MG63 (cell line): ENCODE measurements at regions not wholly inside any gene's neighbourhood (a gene's known extent, or its start where the extent isn't known, plus 50 kb on each side); places are given as distances from the start of the nearest gene placed in this dataset.

Experiments
- DNase-seq: peaks from one replicate; pipeline ENCODE4 v3.0.0-alpha.2; 2020
- H3K27me3 ChIP-seq: fragments of 250-450 bp; sonication (Bioruptor Pico); 2 replicates; pipeline ENCODE4 v1.5.1; 2020; ENCODE audit warnings: mild to moderate bottlenecking, moderate library complexity
- H3K36me3 ChIP-seq: fragments of 250-450 bp; sonication (Bioruptor Pico); 2 replicates; pipeline ENCODE4 v1.5.1; 2020; ENCODE audit warnings: mild to moderate bottlenecking, moderate library complexity
- H3K4me3 ChIP-seq: fragments of 250-450 bp; sonication (Bioruptor Pico); 2 replicates; pipeline ENCODE4 v1.5.1; 2020; ENCODE audit warnings: mild to moderate bottlenecking, moderate library complexity
- H3K9me3 ChIP-seq: fragments of 250-450 bp; sonication (Bioruptor Pico); 2 replicates; pipeline ENCODE4 v1.5.1; 2020; ENCODE audit warnings: mild to moderate bottlenecking, moderate library complexity

GRCh38 chr2:217629347-217629746 is 373.4 kb downstream of the TNS1 start:
- no peaks in the 10 kb centered on the region for H3K9me3 ChIP-seq
- no peak overlapping the region for H3K4me3 ChIP-seq
- DNase-seq, result no peak
- H3K36me3 ChIP-seq, result no peaks in the 10 kb centered on the region
- no peaks in the 10 kb centered on the region for H3K27me3 ChIP-seq

GRCh38 chr2:217628061-217628460 is 374.7 kb downstream of the TNS1 start:
- Histone ChIP-seq H3K9me3 (no peaks in the 10 kb centered on the region), H3K36me3 (no peaks in the 10 kb centered on the region), H3K27me3 (no peaks in the 10 kb centered on the region), H3K4me3 (no peak overlapping the region)
- DNase-seq, result no peak

GRCh38 chr2:217626926-217627325 is 375.9 kb downstream of the TNS1 start:
- no peak for DNase-seq
- Histone ChIP-seq H3K4me3 (no peak overlapping the region), H3K27me3 (no peaks in the 10 kb centered on the region), H3K36me3 (no peaks in the 10 kb centered on the region), H3K9me3 (no peaks in the 10 kb centered on the region)

GRCh38 chr2:217625557-217626169 is 377.1 kb downstream of the TNS1 start:
- H3K4me3 ChIP-seq, result no peak overlapping the region
- H3K9me3 ChIP-seq, result no peaks in the 10 kb centered on the region
- DNase-seq, result no peak
- H3K27me3 ChIP-seq, result no peaks in the 10 kb centered on the region
- H3K36me3 ChIP-seq, result no peaks in the 10 kb centered on the region

GRCh38 chr2:217623281-217623912 is 379.4 kb downstream of the TNS1 start:
- H3K36me3 ChIP-seq, result no peaks in the 10 kb centered on the region
- H3K9me3 ChIP-seq, result no peaks in the 10 kb centered on the region
- DNase-seq, result no peak
- H3K27me3 ChIP-seq, result no peaks in the 10 kb centered on the region; the same call in 1 of the 2 replicates
- H3K4me3 ChIP-seq, result no peak overlapping the region

GRCh38 chr2:217622205-217623060 is 380.4 kb downstream of the TNS1 start:
- H3K4me3 ChIP-seq, result no peak overlapping the region
- peak; percentile 65 for DNase-seq

GRCh38 chr2:217621391-217621801 is 381.4 kb downstream of the TNS1 start:
- no peak for DNase-seq
- no peaks in the 10 kb centered on the region; the same call in 1 of the 2 replicates for H3K27me3 ChIP-seq

More at GRCh38 chr2:217622205-217623060, 380.4 kb downstream of the TNS1 start:
- H3K27me3 ChIP-seq, result no peaks in the 10 kb centered on the region; the same call in 1 of the 2 replicates
- H3K36me3 ChIP-seq, result no peaks in the 10 kb centered on the region
- H3K9me3 ChIP-seq, result no peaks in the 10 kb centered on the region

GRCh38 chr2:217618744-217619143 is 384.1 kb downstream of the TNS1 start:
- Histone ChIP-seq H3K9me3 (no peaks in the 10 kb centered on the region), H3K27me3 (no peaks in the 10 kb centered on the region; the same call in 1 of the 2 replicates), H3K4me3 (no peak overlapping the region), H3K36me3 (no peaks in the 10 kb centered on the region)
- no peak for DNase-seq

More at GRCh38 chr2:217621391-217621801, 381.4 kb downstream of the TNS1 start:
- H3K36me3 ChIP-seq, result no peaks in the 10 kb centered on the region
- no peak overlapping the region for H3K4me3 ChIP-seq
- no peaks in the 10 kb centered on the region for H3K9me3 ChIP-seq

- no peaks in the 10 kb centered on the region for H3K9me3 ChIP-seq
- no peak for DNase-seq
- H3K36me3 ChIP-seq, result no peaks in the 10 kb centered on the region
- H3K4me3 ChIP-seq, result no peak overlapping the region
- no peaks in the 10 kb centered on the region; the same call in 1 of the 2 replicates for H3K27me3 ChIP-seq
Observed at GRCh38 chr2:217617616-217618022, 385.2 kb downstream of the TNS1 start.

GRCh38 chr2:217616936-217617335 is 385.9 kb downstream of the TNS1 start:
- no peaks in the 10 kb centered on the region; the same call in 1 of the 2 replicates for H3K27me3 ChIP-seq
- DNase-seq, result no peak
- H3K36me3 ChIP-seq, result no peaks in the 10 kb centered on the region
- no peaks in the 10 kb centered on the region for H3K9me3 ChIP-seq
- no peak overlapping the region for H3K4me3 ChIP-seq

GRCh38 chr2:217615171-217615570 is 387.6 kb downstream of the TNS1 start:
- Histone ChIP-seq H3K36me3 (no peaks in the 10 kb centered on the region), H3K4me3 (no peak overlapping the region), H3K27me3 (no peaks in the 10 kb centered on the region), H3K9me3 (no peaks in the 10 kb centered on the region)
- no peak for DNase-seq

- H3K27me3 ChIP-seq, result no peaks in the 10 kb centered on the region
- H3K36me3 ChIP-seq, result no peaks in the 10 kb centered on the region
- H3K9me3 ChIP-seq, result no peaks in the 10 kb centered on the region
- DNase-seq, result no peak
- no peak overlapping the region for H3K4me3 ChIP-seq
Observed at GRCh38 chr2:217614498-217614897, 388.3 kb downstream of the TNS1 start.

- no peak for DNase-seq
Observed at GRCh38 chr2:217614096-217614495, 388.7 kb downstream of the TNS1 start.

GRCh38 chr2:217612920-217613319 is 389.9 kb downstream of the TNS1 start:
- H3K9me3 ChIP-seq, result no peaks in the 10 kb centered on the region
- H3K36me3 ChIP-seq, result no peaks in the 10 kb centered on the region
- no peak for DNase-seq
- H3K27me3 ChIP-seq, result no peaks in the 10 kb centered on the region
- no peak overlapping the region for H3K4me3 ChIP-seq

More at GRCh38 chr2:217614096-217614495, 388.7 kb downstream of the TNS1 start:
- no peaks in the 10 kb centered on the region for H3K9me3 ChIP-seq
- H3K4me3 ChIP-seq, result no peak overlapping the region
- H3K36me3 ChIP-seq, result no peaks in the 10 kb centered on the region
- no peaks in the 10 kb centered on the region for H3K27me3 ChIP-seq

GRCh38 chr2:217612211-217612610 is 390.6 kb downstream of the TNS1 start:
- no peak for DNase-seq
- no peaks in the 10 kb centered on the region for H3K9me3 ChIP-seq
- no peaks in the 10 kb centered on the region for H3K27me3 ChIP-seq
- H3K4me3 ChIP-seq, result no peak overlapping the region
- H3K36me3 ChIP-seq, result no peaks in the 10 kb centered on the region

- H3K36me3 ChIP-seq, result no peaks in the 10 kb centered on the region
Observed at GRCh38 chr2:217611626-217612127, 391.1 kb downstream of the TNS1 start.

GRCh38 chr2:217611056-217611455 is 391.7 kb downstream of the TNS1 start:
- Histone ChIP-seq H3K9me3 (no peaks in the 10 kb centered on the region), H3K36me3 (no peaks in the 10 kb centered on the region), H3K4me3 (no peak overlapping the region), H3K27me3 (no peaks in the 10 kb centered on the region)
- DNase-seq, result no peak

More at GRCh38 chr2:217611626-217612127, 391.1 kb downstream of the TNS1 start:
- Histone ChIP-seq H3K27me3 (no peaks in the 10 kb centered on the region), H3K4me3 (no peak overlapping the region), H3K9me3 (no peaks in the 10 kb centered on the region)
- no peak for DNase-seq
